SK-N-SH (cell line): ENCODE measurements at regions not wholly inside any gene's neighbourhood (a gene's known extent, or its start where the extent isn't known, plus 50 kb on each side); places are given as distances from the start of the nearest gene placed in this dataset.
"Not testable (repeated sequence)": the region's sequence is repeated elsewhere in the genome, so short reads cannot be mapped to it uniquely, and the experiment has no call there.

Experiments
- CTCF ChIA-PET: fragments of 300-600, 350-600 bp; formaldehyde crosslinking; extraction: SDS; loops from one replicate; lab custom pipeline; 2021; lab: Yijun Ruan, JAX
- POLR2A ChIA-PET: fragments of 350-600 bp; sonication (Branson Sonifier 250); formaldehyde crosslinking; extraction: SDS; loops from one replicate; lab custom pipeline; 2020; ENCODE audit warnings: antibody characterized with exemption, inconsistent platforms; lab: Yijun Ruan, JAX
- DNase-seq: peaks from one replicate; pipeline ENCODE4 v3.0.0; 2012
- H2AFZ ChIP-seq: fragments of 200-600 bp; sonication (generic); 2 replicates; pipeline ENCODE4 v1.8.1; 2016; ENCODE audit warnings: antibody characterized with exemption, mild to moderate bottlenecking, low read depth
- H3F3A ChIP-seq: fragments of 200-600 bp; sonication (generic); replicated peaks from 2 replicates; pipeline ENCODE3; 2016; ENCODE audit warnings: antibody characterized with exemption, mild to moderate bottlenecking; ENCODE audit not compliant: insufficient read depth
- H3K27ac ChIP-seq, 2 experiments: fragments of 200-500 bp in 1 of 2; fragments of 200-600 bp in 1 of 2; sonication (Bioruptor generic) in 1 of 2; sonication (generic), shearing (Covaris generic) in 1 of 2; 2 replicates each; pipeline versions ENCODE4 v1.5.1 to v1.6.1; 2014 to 2016; ENCODE audit warnings: low read depth in 2 of 2, inconsistent platforms in 1 of 2, low read length in 1 of 2, mild to moderate bottlenecking in 1 of 2, mixed read lengths in 1 of 2
- H3K27me3 ChIP-seq: fragments of 200-600 bp; sonication (generic), shearing (Covaris generic); 2 replicates; pipeline ENCODE4 v1.6.1; 2016; ENCODE audit warnings: mixed run types; ENCODE audit not compliant: insufficient read depth
- H3K36me3 ChIP-seq, 2 experiments: fragments of 200-500 bp in 1 of 2; fragments of 200-600 bp in 1 of 2; sonication (Bioruptor generic) in 1 of 2; sonication (generic) in 1 of 2; replicated peaks in 1 of 2; 2 replicates each; pipeline versions ENCODE3 to v1.5.1; 2014 to 2016; ENCODE audit warnings: low read length in 1 of 2, mild to moderate bottlenecking in 1 of 2; ENCODE audit not compliant: insufficient read depth in 2 of 2, control insufficient read depth in 1 of 2
- H3K4me1 ChIP-seq, 2 experiments: fragments of 200-500 bp in 1 of 2; fragments of 200-600 bp in 1 of 2; sonication (Bioruptor generic) in 1 of 2; sonication (generic), shearing (Covaris generic) in 1 of 2; 2 replicates each; pipeline versions ENCODE4 v1.5.1 to v1.6.1; 2014 to 2016; ENCODE audit warnings: low read depth in 1 of 2, low read length in 1 of 2, mixed run types in 1 of 2; ENCODE audit not compliant: insufficient read depth in 2 of 2, control insufficient read depth in 1 of 2
- H3K4me2 ChIP-seq: fragments of 200-600 bp; sonication (generic), shearing (Covaris generic); 2 replicates; pipeline ENCODE4 v1.6.1; 2017; ENCODE audit warnings: mixed run types
- H3K4me3 ChIP-seq, 2 experiments: fragments of 200-500 bp in 1 of 2; fragments of 200-600 bp in 1 of 2; sonication (Bioruptor generic) in 1 of 2; sonication (generic), shearing (Covaris generic) in 1 of 2; 2 replicates each; pipeline versions ENCODE4 v1.5.1 to v1.8.1; 2014 to 2016; ENCODE audit warnings: low read depth in 2 of 2, inconsistent platforms in 1 of 2, low read length in 1 of 2, mild to moderate bottlenecking in 1 of 2, mixed read lengths in 1 of 2, moderate library complexity in 1 of 2
- H3K79me2 ChIP-seq: fragments of 200-600 bp; sonication (generic); 2 replicates; pipeline ENCODE4 v1.8.1; 2017; ENCODE audit warnings: mild to moderate bottlenecking; ENCODE audit not compliant: insufficient read depth
- H3K9ac ChIP-seq: fragments of 200-600 bp; sonication (generic); 2 replicates; pipeline ENCODE4 v1.6.1; 2017; ENCODE audit warnings: mixed run types
- H3K9me2 ChIP-seq: fragments of 200-600 bp; sonication (generic); 2 replicates; pipeline ENCODE4 v1.6.1; 2017; ENCODE audit warnings: mixed run types
- H3K9me3 ChIP-seq: fragments of 200-600 bp; sonication (generic); 2 replicates; pipeline ENCODE4 v1.6.1; 2017; ENCODE audit warnings: mixed run types, mild to moderate bottlenecking, moderate library complexity
- H4K20me1 ChIP-seq: fragments of 200-600 bp; sonication (generic); 2 replicates; pipeline ENCODE4 v1.6.1; 2017; ENCODE audit warnings: mild to moderate bottlenecking, mixed run types; ENCODE audit not compliant: insufficient read depth
- CHD2 ChIP-seq: fragments of 150-350 bp; IDR thresholded peaks from 2 replicates; pipeline ENCODE4 v1.6.1; 2018; ENCODE audit warnings: low read length; ENCODE audit not compliant: partially characterized antibody
- EP300 ChIP-seq, 2 experiments: IDR thresholded peaks; 2 replicates each; pipeline versions ENCODE4 v1.4.0 to v1.6.1; 2012; ENCODE audit warnings: borderline replicate concordance in 1 of 2, low read depth in 1 of 2, low read length in 1 of 2
- IRF3 ChIP-seq: fragments of 150-350 bp; IDR thresholded peaks from 2 replicates; pipeline ENCODE4 v1.6.1; 2016; ENCODE audit warnings: mild to moderate bottlenecking, low read depth, low read length
- NFIC ChIP-seq: IDR thresholded peaks from 2 replicates; pipeline ENCODE4 v1.4.0; 2012; ENCODE audit warnings: borderline replicate concordance
- NRF1 ChIP-seq: IDR thresholded peaks from 2 replicates; pipeline ENCODE4 v1.6.1; 2012; ENCODE audit warnings: low read depth, mild to moderate bottlenecking, low read length
- POLR2AphosphoS5 ChIP-seq: IDR thresholded peaks from 2 replicates; pipeline ENCODE4 v1.6.1; 2012; ENCODE audit warnings: low read depth, low read length
- RAD21 ChIP-seq: IDR thresholded peaks from 2 replicates; pipeline ENCODE4 v1.6.1; 2012; ENCODE audit warnings: mild to moderate bottlenecking, low read length
- RXRA ChIP-seq: IDR thresholded peaks from 2 replicates; pipeline ENCODE4 v1.4.0; 2012; ENCODE audit warnings: low read depth, mild to moderate bottlenecking, borderline replicate concordance
- SMC3 ChIP-seq: IDR thresholded peaks from 2 replicates; pipeline ENCODE4 v1.6.1; 2012; ENCODE audit warnings: low read depth, low read length, improper control_type of control experiment
- USF2 ChIP-seq: fragments of 150-350 bp; IDR thresholded peaks from 2 replicates; pipeline ENCODE4 v1.6.1; 2017; ENCODE audit warnings: antibody characterized with exemption, low read length, low read depth, borderline replicate concordance
- WGBS: methylation state at CpG from one replicate; pipeline ENCODE4 v1.1.6; 2017; ENCODE audit warnings: low lambda C conversion rate; 5-methylcytosine and 5-hydroxymethylcytosine counted together

GRCh38 chr9:93879662-93880407 is 75.3 kb downstream of the BARX1 start:
- H3K9ac ChIP-seq, H3K9me3 ChIP-seq, H2AFZ ChIP-seq, H3K27ac ChIP-seq, H4K20me1 ChIP-seq, H3K36me3 ChIP-seq, DNase-seq, H3K4me3 ChIP-seq, H3K9me2 ChIP-seq, H3K4me1 ChIP-seq, H3K4me2 ChIP-seq, H3K79me2 ChIP-seq, POLR2A ChIA-PET, H3K27me3 ChIP-seq, H3F3A ChIP-seq: not testable (repeated sequence)
- CTCF ChIA-PET = interaction anchor here (1.3 kb wide), 1 partner anchor 123 kb away, joined by 3 read pairs; no protein-coding TSS in a partner anchor
- WGBS = 66% methylated on average over 17 of the region's 35 CpGs

GRCh38 chr9:93875330-93875729 is 79.8 kb downstream of the BARX1 start:
- TF ChIP-seq RAD21 = no peak
- no peak for TF ChIP-seq SMC3
- TF ChIP-seq RXRA = no peak
- TF ChIP-seq IRF3 = no peak
- no peak for TF ChIP-seq EP300 (IDR thresholded peaks at IDR 0.05; ENCODE audit: borderline replicate concordance in 1 of 2, low read depth in 1 of 2, low read length in 1 of 2)
- TF ChIP-seq NFIC = no peak
- no peak for TF ChIP-seq NRF1
- no peak for TF ChIP-seq USF2
- no peak for TF ChIP-seq POLR2AphosphoS5
- TF ChIP-seq CHD2 = no peak
- TF ChIP-seq, all 33 proteins: peak for 0
- H4K20me1 ChIP-seq = no peaks in the 10 kb centered on the region
- H3K4me2 ChIP-seq = no peak overlapping the region
- H3K36me3 ChIP-seq = no peaks in the 10 kb centered on the region
- H3K4me1 ChIP-seq = no peaks in the 10 kb centered on the region
- H3K4me3 ChIP-seq = no peak overlapping the region
- H3K9me2 ChIP-seq = no peaks in the 10 kb centered on the region
- no peak overlapping the region for H2AFZ ChIP-seq
- ChIA-PET POLR2A (no interaction called here), CTCF (no interaction called here)
- no peaks in the 10 kb centered on the region for H3F3A ChIP-seq
- H3K27ac ChIP-seq = no peak overlapping the region
- H3K9me3 ChIP-seq = 0 out of 2 replicates have a peak, but pooled peaks cover 10% of the 10 kb centered on the region
- H3K9ac ChIP-seq = no peak overlapping the region
- H3K79me2 ChIP-seq = no peaks in the 10 kb centered on the region
- H3K27me3 ChIP-seq = no peaks in the 10 kb centered on the region
- DNase-seq = no peak
